OCI-LY3 (cell line): ENCODE measurements at regions not wholly inside any gene's neighbourhood (a gene's known extent, or its start where the extent isn't known, plus 50 kb on each side); places are given as distances from the start of the nearest gene placed in this dataset.

Experiments used
- CTCF ChIP-seq: fragments of 200-600, 300-600 bp; sonication (generic); IDR thresholded peaks from 2 replicates; pipeline ENCODE4 v1.5.1; 2014; ENCODE audit warnings: antibody characterized with exemption, low read length, low read depth
- EZH2phosphoT487 ChIP-seq: fragments of 200-600 bp; shearing (Covaris generic); IDR thresholded peaks from 2 replicates; pipeline ENCODE4 v1.6.1; 2018; ENCODE audit warnings: antibody characterized with exemption, mixed run types, low read depth

GRCh38 chr5:97694091-97694490 is 511.0 kb upstream of the RIOK2 start:
- TF ChIP-seq EZH2phosphoT487 = no peak
- TF ChIP-seq CTCF = no peak
